K562 (cell line): ENCODE measurements at regions not wholly inside any gene's neighbourhood (a gene's known extent, or its start where the extent isn't known, plus 50 kb on each side); places are given as distances from the start of the nearest gene placed in this dataset.

Source experiments
- ATAC-seq: fragments of 200-7000 bp; cut with Tn5 transposase; 3 replicates; pipeline ENCODE4 v1.9.1; 2020; ENCODE audit warnings: moderate library complexity
- BruUV-seq: library from RNA; stranded (reverse); fragments of 400-500 nt; replicated peaks from 2 replicates; lab custom pipeline; 2021; lab: Mats Ljungman, UMichigan
- CTCF ChIA-PET: fragments of 300-600 bp; formaldehyde crosslinking; extraction: SDS; loops from one replicate; lab custom pipeline; 2021; ENCODE audit warnings: low intra/inter-chr PET ratio; lab: Yijun Ruan, JAX
- POLR2A ChIA-PET: fragments of 300-600, 350-650 bp; sonication (Branson Sonifier 250); formaldehyde crosslinking; extraction: SDS; loops from one replicate; lab custom pipeline; 2021; ENCODE audit warnings: antibody characterized with exemption, inconsistent platforms; lab: Yijun Ruan, JAX
- DNase-seq, 4 experiments: peaks; one replicate each; pipeline versions ENCODE4 v3.0.0 to v3.0.0-alpha.2; 2011 to 2018; ENCODE audit warnings: low spot score in 3 of 4, mixed read lengths in 3 of 4; ENCODE audit errors: extremely low read depth in 1 of 4
- FAIRE-seq: peaks from 2 replicates; lab custom pipeline; 2011; peaks lifted over from hg19 to GRCh38; lab: Jason Lieb, UNC
- H2AFZ ChIP-seq: 2 replicates; pipeline ENCODE4 v1.6.0; 2011; ENCODE audit warnings: low read depth, low read length, control low read depth, inconsistent platforms
- H3K27ac ChIP-seq: fragments of 200-600 bp; 3 replicates; pipeline ENCODE4 v1.8.0; 2011; ENCODE audit warnings: low read depth, mild to moderate bottlenecking, control low read depth, inconsistent platforms, low read length, moderate library complexity, mixed read lengths; ENCODE audit errors: extremely low read depth
- H3K27me3 ChIP-seq, 2 experiments: fragments of 300-600 bp in 1 of 2; 2 replicates in 1 of 2; 3 replicates in 1 of 2; pipeline versions ENCODE4 v1.6.0 to v1.8.0; 2011; ENCODE audit warnings: inconsistent platforms in 2 of 2, low read length in 2 of 2, mild to moderate bottlenecking in 1 of 2, mixed read lengths in 1 of 2, moderate library complexity in 1 of 2; ENCODE audit not compliant: control insufficient read depth in 2 of 2, insufficient read depth in 2 of 2
- H3K36me3 ChIP-seq: fragments of 300-600 bp; 3 replicates; pipeline ENCODE4 v1.8.0; 2011; ENCODE audit warnings: mild to moderate bottlenecking, low read length, inconsistent platforms; ENCODE audit not compliant: control insufficient read depth, insufficient read depth
- H3K4me1 ChIP-seq, 2 experiments: fragments of 200-600 bp in 1 of 2; replicated peaks in 1 of 2; 2 replicates in 1 of 2; 3 replicates in 1 of 2; pipeline versions ENCODE4 v1.5.1 to v1.8.0; 2011; ENCODE audit warnings: inconsistent platforms in 2 of 2, low read length in 2 of 2, mild to moderate bottlenecking in 1 of 2, mixed read lengths in 1 of 2, moderate library complexity in 1 of 2; ENCODE audit not compliant: control insufficient read depth in 2 of 2, insufficient read depth in 2 of 2
- H3K4me2 ChIP-seq: 2 replicates; pipeline ENCODE4 v1.6.1; 2011; ENCODE audit warnings: low read length, control low read depth, inconsistent platforms, mixed read lengths; ENCODE audit not compliant: insufficient read depth
- H3K4me3 ChIP-seq: fragments of 200-600 bp; sonication (generic), shearing (Covaris generic); 2 replicates; pipeline ENCODE4 v1.5.1; 2016; ENCODE audit warnings: control low read depth, inconsistent platforms
- H3K79me2 ChIP-seq: fragments of 200-600 bp; 3 replicates; pipeline ENCODE4 v1.8.0; 2011; ENCODE audit warnings: low read length, inconsistent platforms; ENCODE audit not compliant: control insufficient read depth, insufficient read depth
- H3K9ac ChIP-seq, 2 experiments: 2 replicates each; pipeline versions ENCODE4 v1.6.0 to v1.6.1; 2011; ENCODE audit warnings: low read depth in 2 of 2, low read length in 2 of 2, control low read depth in 1 of 2, inconsistent platforms in 1 of 2, mild to moderate bottlenecking in 1 of 2, mixed read lengths in 1 of 2; ENCODE audit not compliant: insufficient read depth in 1 of 2
- H3K9me1 ChIP-seq: one replicate; pipeline ENCODE4 v1.6.0; 2011; ENCODE audit warnings: inconsistent platforms, mild to moderate bottlenecking, low read length, moderate library complexity; ENCODE audit not compliant: control insufficient read depth, insufficient read depth
- H3K9me3 ChIP-seq: replicated peaks from 2 replicates; pipeline ENCODE4 v1.5.1; 2011; ENCODE audit warnings: low read depth, low read length, inconsistent platforms; ENCODE audit not compliant: control insufficient read depth, insufficient read depth
- H4K20me1 ChIP-seq: replicated peaks from 2 replicates; pipeline ENCODE4 v1.6.1; 2011; ENCODE audit warnings: low read length, inconsistent platforms, mixed read lengths; ENCODE audit not compliant: control insufficient read depth, insufficient read depth
- CEBPB ChIP-seq: fragments of 450-650 bp; IDR thresholded peaks from 2 replicates; pipeline ENCODE4 v1.6.1; 2016; ENCODE audit warnings: missing genetic modification characterization, missing compliant biosample characterization
- CEBPG ChIP-seq, 3 experiments: fragments of 200-800 bp in 1 of 3; sonication (Bioruptor generic) in 1 of 3; sonication (generic) in 1 of 3; formaldehyde crosslinking in 1 of 3; IDR thresholded peaks in 2 of 3; conservative IDR thresholded peaks in 1 of 3; 2 replicates each; pipeline versions ENCODE4 v1.6.1 to v1.8.0; 2016 to 2022; ENCODE audit warnings: missing compliant biosample characterization in 2 of 3, missing genetic modification characterization in 2 of 3, mild to moderate bottlenecking in 1 of 3, missing genetic modification reagents in 1 of 3
- MBD1 ChIP-seq: fragments of 250-450 bp; sonication (Bioruptor Pico); IDR thresholded peaks from 2 replicates; pipeline ENCODE4 v1.8.0; 2022; ENCODE audit warnings: inconsistent platforms
- ZNF23 ChIP-seq: fragments of 250-450 bp; sonication (Bioruptor Pico); IDR thresholded peaks from 2 replicates; pipeline ENCODE4 v1.4.0; 2020; ENCODE audit warnings: mild to moderate bottlenecking
- ZNF507 ChIP-seq: conservative IDR thresholded peaks from 2 replicates; pipeline ENCODE4 v1.6.1; 2017; ENCODE audit warnings: missing genetic modification characterization, missing compliant biosample characterization
- WGBS: fragments of 100-300 bp; shearing (Covaris generic); methylation state at CpG from one replicate; pipeline ENCODE4 v1.1.6; 2016; ENCODE audit warnings: low coverage, mixed read lengths; ENCODE audit not compliant: insufficient coverage; ENCODE audit errors: missing lambda C conversion rate; 5-methylcytosine and 5-hydroxymethylcytosine counted together
- in situ Hi-C: fragments of 300-500 bp; cut with MboI; formaldehyde crosslinking; loops from 4 replicates; pipeline ENCODE4 v1.15.0; 2018; ENCODE audit warnings: inconsistent platforms, mixed read lengths
- intact Hi-C: fragments of 100-400 bp; cut with micrococcal nuclease; formaldehyde crosslinking; loops from 2 replicates; pipeline ENCODE4 v1.14.2; 2022
- TF ChIP-seq, protein P1 (sequence below): fragments of 450-650 bp; IDR thresholded peaks from 2 replicates; pipeline ENCODE4 v1.6.1; 2018; ENCODE audit warnings: mild to moderate bottlenecking, low read depth; ENCODE audit not compliant: partially characterized antibody

GRCh38 chr10:53490553-53490952, 718.0 kb upstream of the MBL2 start:
- Histone ChIP-seq H2AFZ (no peak overlapping the region), H3K4me1 (no peaks in the 10 kb centered on the region), H3K9ac (no peak overlapping the region), H4K20me1 (no peaks in the 10 kb centered on the region), H3K27ac (no peak overlapping the region), H3K4me2 (no peak overlapping the region), H3K27me3 (no peaks in the 10 kb centered on the region), H3K36me3 (no peaks in the 10 kb centered on the region), H3K9me3 (no peaks in the 10 kb centered on the region; the same call in 1 of the 2 replicates), H3K9me1 (no peaks in the 10 kb centered on the region), H3K79me2 (no peaks in the 10 kb centered on the region)
- intact Hi-C loops, result no loop called here
- FAIRE-seq (no peak), DNase-seq (no peak), ATAC-seq (no peak)
- BruUV-seq, result no TSS peak
- 0% methylated on average over 1 of the region's 1 CpG for WGBS
- POLR2A ChIA-PET, result no interaction called here
- CTCF ChIA-PET, result no interaction called here
- in situ Hi-C loops, result no loop called here
- TF ChIP-seq, protein P1, sequence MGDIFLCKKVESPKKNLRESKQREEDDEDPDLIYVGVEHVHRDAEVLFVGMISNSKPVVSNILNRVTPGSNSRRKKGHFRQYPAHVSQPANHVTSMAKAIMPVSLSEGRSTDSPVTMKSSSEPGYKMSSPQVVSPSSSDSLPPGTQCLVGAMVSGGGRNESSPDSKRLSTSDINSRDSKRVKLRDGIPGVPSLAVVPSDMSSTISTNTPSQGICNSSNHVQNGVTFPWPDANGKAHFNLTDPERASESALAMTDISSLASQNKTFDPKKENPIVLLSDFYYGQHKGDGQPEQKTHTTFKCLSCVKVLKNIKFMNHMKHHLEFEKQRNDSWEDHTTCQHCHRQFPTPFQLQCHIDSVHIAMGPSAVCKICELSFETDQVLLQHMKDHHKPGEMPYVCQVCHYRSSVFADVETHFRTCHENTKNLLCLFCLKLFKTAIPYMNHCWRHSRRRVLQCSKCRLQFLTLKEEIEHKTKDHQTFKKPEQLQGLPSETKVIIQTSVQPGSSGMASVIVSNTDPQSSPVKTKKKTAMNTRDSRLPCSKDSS, result no peak
- TF ChIP-seq CEBPB (tag), result peak; percentile 81
- no peak for TF ChIP-seq MBD1 (CRISPR knock-in tag)
- no peak for TF ChIP-seq ZNF507 (tag)
- no peak for TF ChIP-seq CEBPG (CRISPR knock-in tag; IDR thresholded peaks at IDR 0.05)
- peak in 1 of 2 experiments; percentile 90; a peak in 3 of 4 replicates for TF ChIP-seq CEBPG (tag; conservative IDR thresholded peaks at IDR 0.05 in 1 of 2, IDR thresholded peaks at IDR 0.05 in 1 of 2)
- no peak for TF ChIP-seq ZNF23 (CRISPR knock-in tag)
- TF ChIP-seq, all 486 proteins: peak for 2
- H3K4me3 ChIP-seq, result no peak overlapping the region
